ENCODE measurements at regions not wholly inside any gene's neighbourhood (a gene's known extent, or its start where the extent isn't known, plus 50 kb on each side); places are given as distances from the start of the nearest gene placed in this dataset.
"Not testable (repeated sequence)": the region's sequence is repeated elsewhere in the genome, so short reads cannot be mapped to it uniquely, and the experiment has no call there.

- DNase-seq, result no peak
Observed at GRCh38 chr9:10835791-10836463, 223.1 kb upstream of the PTPRD start.

GRCh38 chr9:10843151-10843550 lies 230.3 kb upstream of the PTPRD start:
- DNase-seq, result no peak

- DNase-seq, result no peak
Observed at GRCh38 chr9:10855847-10856246, 243.0 kb upstream of the PTPRD start.

- DNase-seq, result no peak
Observed at GRCh38 chr9:10858817-10859216, 246.0 kb upstream of the PTPRD start.

GRCh38 chr9:10863476-10863875 lies 250.7 kb upstream of the PTPRD start:
- DNase-seq, result no peak

GRCh38 chr9:10867194-10867593 lies 254.4 kb upstream of the PTPRD start:
- no peak for DNase-seq

- no peak for DNase-seq
Observed at GRCh38 chr9:10869687-10870086, 256.9 kb upstream of the PTPRD start.

GRCh38 chr9:10873999-10874398 lies 261.2 kb upstream of the PTPRD start:
- no peak for DNase-seq

GRCh38 chr9:10875752-10876151 lies 262.9 kb upstream of the PTPRD start:
- no peak for DNase-seq

- DNase-seq, result no peak
Observed at GRCh38 chr9:10876333-10876732, 263.5 kb upstream of the PTPRD start.

GRCh38 chr9:10890266-10890665 lies 277.5 kb upstream of the PTPRD start:
- not testable (repeated sequence) for DNase-seq

- DNase-seq, result no peak
Observed at GRCh38 chr9:10899509-10899908, 286.7 kb upstream of the PTPRD start.

- DNase-seq, result no peak
Observed at GRCh38 chr9:10903969-10904368, 291.2 kb upstream of the PTPRD start.

GRCh38 chr9:10910779-10911178 lies 298.0 kb upstream of the PTPRD start:
- DNase-seq, result no peak

GRCh38 chr9:10911373-10911772 lies 298.6 kb upstream of the PTPRD start:
- DNase-seq, result no peak

- DNase-seq, result no peak
Observed at GRCh38 chr9:10917001-10917400, 304.2 kb upstream of the PTPRD start.

- DNase-seq, result no peak
Observed at GRCh38 chr9:10921671-10922070, 308.9 kb upstream of the PTPRD start.

- DNase-seq, result no peak
Observed at GRCh38 chr9:10925896-10926295, 313.1 kb upstream of the PTPRD start.

- no peak for DNase-seq
Observed at GRCh38 chr9:10928372-10928771, 315.6 kb upstream of the PTPRD start.

GRCh38 chr9:10930081-10930480 lies 317.3 kb upstream of the PTPRD start:
- no peak for DNase-seq

- no peak for DNase-seq
Observed at GRCh38 chr9:10946676-10947410, 334.0 kb upstream of the PTPRD start.

GRCh38 chr9:10957878-10958277 lies 345.1 kb upstream of the PTPRD start:
- DNase-seq, result no peak

GRCh38 chr9:10961883-10962282 lies 349.1 kb upstream of the PTPRD start:
- DNase-seq, result no peak
